H9 (cell line): ENCODE measurements at regions not wholly inside any gene's neighbourhood (a gene's known extent, or its start where the extent isn't known, plus 50 kb on each side); places are given as distances from the start of the nearest gene placed in this dataset.

Experiments
- DNase-seq: peaks from one replicate; pipeline ENCODE4 v3.0.0-alpha.2; 2017
- H2AFZ ChIP-seq: one replicate; pipeline ENCODE4 v1.6.1; 2013; ENCODE audit warnings: mild to moderate bottlenecking, low read length, control low read depth, moderate library complexity
- H2AK5ac ChIP-seq: 2 replicates; pipeline ENCODE4 v1.6.1; 2013; ENCODE audit warnings: low read length, control low read depth, mixed read lengths; ENCODE audit not compliant: insufficient read length
- H2BK120ac ChIP-seq: one replicate; pipeline ENCODE4 v1.6.1; 2013; ENCODE audit warnings: low read depth, mild to moderate bottlenecking, low read length, control low read depth, inconsistent platforms; ENCODE audit not compliant: poor library complexity, severe bottlenecking
- H2BK12ac ChIP-seq: 2 replicates; pipeline ENCODE4 v1.6.1; 2013; ENCODE audit warnings: low read length, control low read depth, mixed read lengths, low read depth; ENCODE audit not compliant: insufficient read length
- H2BK15ac ChIP-seq: 2 replicates; pipeline ENCODE4 v1.6.1; 2013; ENCODE audit warnings: low read depth, low read length, control low read depth
- H2BK20ac ChIP-seq: one replicate; pipeline ENCODE4 v1.6.1; 2013; ENCODE audit warnings: low read depth, mild to moderate bottlenecking, low read length, control low read depth, inconsistent platforms; ENCODE audit not compliant: poor library complexity, severe bottlenecking
- H2BK5ac ChIP-seq: 2 replicates; pipeline ENCODE4 v1.6.1; 2013; ENCODE audit warnings: low read length, control low read depth, mixed read lengths; ENCODE audit not compliant: insufficient read length
- H3K14ac ChIP-seq: 2 replicates; pipeline ENCODE4 v1.6.1; 2013; ENCODE audit warnings: low read length, control low read depth; ENCODE audit not compliant: insufficient read depth
- H3K18ac ChIP-seq: 2 replicates; pipeline ENCODE4 v1.6.1; 2013; ENCODE audit warnings: low read depth, mild to moderate bottlenecking, mixed read lengths, low read length, control low read depth; ENCODE audit not compliant: insufficient read length
- H3K23ac ChIP-seq: 2 replicates; pipeline ENCODE4 v1.6.1; 2013; ENCODE audit warnings: low read length, control low read depth, mixed read lengths, low read depth; ENCODE audit not compliant: insufficient read length
- H3K23me2 ChIP-seq: 2 replicates; pipeline ENCODE4 v1.6.1; 2013; ENCODE audit warnings: low read depth, mild to moderate bottlenecking, mixed read lengths, low read length, control low read depth; ENCODE audit not compliant: insufficient read length, poor library complexity, severe bottlenecking
- H3K27ac ChIP-seq: 2 replicates; pipeline ENCODE4 v1.5.1; 2013; ENCODE audit warnings: low read length, control low read depth, mixed read lengths, low read depth; ENCODE audit not compliant: insufficient read length
- H3K27me3 ChIP-seq: 2 replicates; pipeline ENCODE4 v1.6.1; 2013; ENCODE audit warnings: low read length, control low read depth, inconsistent platforms; ENCODE audit not compliant: insufficient read depth
- H3K4ac ChIP-seq: 2 replicates; pipeline ENCODE4 v1.6.1; 2013; ENCODE audit warnings: low read depth, mild to moderate bottlenecking, control low read depth, inconsistent platforms, low read length, moderate library complexity
- H3K4me1 ChIP-seq: 2 replicates; pipeline ENCODE4 v1.6.1; 2013; ENCODE audit warnings: low read length, control low read depth, inconsistent platforms; ENCODE audit not compliant: insufficient read depth
- H3K4me2 ChIP-seq: 2 replicates; pipeline ENCODE4 v1.6.1; 2013; ENCODE audit warnings: low read length, control low read depth, mixed read lengths; ENCODE audit not compliant: insufficient read length, insufficient read depth
- H3K56ac ChIP-seq: 2 replicates; pipeline ENCODE4 v1.6.1; 2013; ENCODE audit warnings: low read depth, mild to moderate bottlenecking, mixed read lengths, low read length, control low read depth; ENCODE audit not compliant: insufficient read length
- H3K79me1 ChIP-seq: 2 replicates; pipeline ENCODE4 v1.6.1; 2013; ENCODE audit warnings: low read depth, mild to moderate bottlenecking, moderate library complexity, low read length, control low read depth, inconsistent platforms; ENCODE audit not compliant: insufficient read depth, poor library complexity, severe bottlenecking
- H3K79me2 ChIP-seq: 2 replicates; pipeline ENCODE4 v1.6.1; 2013; ENCODE audit warnings: low read length, control low read depth, inconsistent platforms; ENCODE audit not compliant: insufficient read depth
- H3K9ac ChIP-seq: 2 replicates; pipeline ENCODE4 v1.6.1; 2013; ENCODE audit warnings: low read length, control low read depth, mixed read lengths; ENCODE audit not compliant: insufficient read length; ENCODE audit errors: extremely low read depth
- H3K9me3 ChIP-seq: one replicate; pipeline ENCODE4 v1.6.1; 2013; ENCODE audit warnings: low read depth, low read length, inconsistent platforms; ENCODE audit not compliant: control insufficient read depth
- H3T11ph ChIP-seq: one replicate; pipeline ENCODE4 v1.6.1; 2013; ENCODE audit warnings: mild to moderate bottlenecking, low read length, control low read depth, inconsistent platforms
- H4K20me1 ChIP-seq: one replicate; pipeline ENCODE4 v1.6.1; 2013; ENCODE audit not compliant: control insufficient read depth, insufficient read length, insufficient read depth
- H4K5ac ChIP-seq: 2 replicates; pipeline ENCODE4 v1.6.1; 2013; ENCODE audit warnings: low read depth, mild to moderate bottlenecking, mixed read lengths, low read length, control low read depth; ENCODE audit not compliant: insufficient read length
- H4K8ac ChIP-seq: replicated peaks from 2 replicates; pipeline ENCODE4 v1.6.1; 2013; ENCODE audit warnings: low read length, control low read depth, mixed read lengths, low read depth; ENCODE audit not compliant: insufficient read length
- H4K91ac ChIP-seq: 2 replicates; pipeline ENCODE4 v1.6.1; 2013; ENCODE audit warnings: low read depth, mild to moderate bottlenecking, moderate library complexity, mixed read lengths, low read length, control low read depth; ENCODE audit not compliant: insufficient read length
- H3K27ac Mint-ChIP-seq, 3 experiments: 2 replicates in 2 of 3; 3 replicates in 1 of 3; pipeline ENCODE4 v1.8.0; 2020 to 2021; ENCODE audit warnings: mixed read lengths in 3 of 3, mild to moderate bottlenecking in 1 of 3, moderate library complexity in 1 of 3
- H3K27me3 Mint-ChIP-seq: 2 replicates; pipeline ENCODE4 v1.8.0; 2021; ENCODE audit warnings: low read depth, mild to moderate bottlenecking, moderate library complexity, mixed read lengths
- H3K36me3 Mint-ChIP-seq, 3 experiments: 2 replicates in 2 of 3; 3 replicates in 1 of 3; pipeline ENCODE4 v1.8.0; 2020 to 2021; ENCODE audit warnings: low read depth in 3 of 3, mixed read lengths in 3 of 3; ENCODE audit not compliant: insufficient read depth in 1 of 3
- H3K4me1 Mint-ChIP-seq, 2 experiments: 2 replicates each; pipeline ENCODE4 v1.8.0; 2020; ENCODE audit warnings: mixed read lengths in 2 of 2
- H3K4me3 Mint-ChIP-seq, 2 experiments: 2 replicates in 1 of 2; 3 replicates in 1 of 2; pipeline ENCODE4 v1.8.0; 2020 to 2021; ENCODE audit warnings: mild to moderate bottlenecking in 2 of 2, mixed read lengths in 2 of 2, moderate library complexity in 1 of 2
- H3K9me3 Mint-ChIP-seq, 2 experiments: 2 replicates in 1 of 2; 3 replicates in 1 of 2; pipeline ENCODE4 v1.8.0; 2020; ENCODE audit warnings: mild to moderate bottlenecking in 2 of 2, mixed read lengths in 2 of 2, moderate library complexity in 1 of 2
- WGBS: extraction: QIAGEN DNeasy Blood & Tissue Kit; methylation state at CpG from one replicate; pipeline ENCODE4 v1.1.7; 2013; ENCODE audit warnings: missing lambda C conversion rate, low lambda C conversion rate, mixed read lengths; ENCODE audit not compliant: insufficient read length; ENCODE audit errors: extremely low coverage; 5-methylcytosine and 5-hydroxymethylcytosine counted together
- TF ChIP-seq, protein P1 (sequence below): fragments of 200-600 bp; sonication (generic); conservative IDR thresholded peaks from 3 replicates; pipeline ENCODE4 v1.8.0; 2021; ENCODE audit warnings: antibody characterized with exemption, mild to moderate bottlenecking

DNA sequence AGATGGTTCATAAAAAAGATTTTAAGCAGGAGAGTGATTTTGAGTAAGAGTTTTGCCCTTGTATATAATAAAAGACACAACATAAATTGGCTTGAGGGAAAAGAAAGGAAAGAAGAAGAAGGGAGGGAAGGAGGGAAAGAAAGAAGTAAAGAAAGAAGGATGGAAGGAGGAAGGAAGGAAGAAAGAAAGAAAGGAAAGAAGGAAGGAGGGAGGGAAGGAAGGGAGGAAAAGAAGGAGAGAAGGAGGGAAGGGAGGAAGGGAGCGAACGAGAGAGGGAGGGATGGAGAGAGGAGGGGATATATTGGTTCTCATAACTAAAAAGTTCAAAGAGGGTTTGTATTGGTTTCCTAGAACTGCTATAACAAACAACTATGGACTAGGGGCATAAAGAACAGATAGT is 62.2 kb upstream of the PAX7 start:
- H2BK20ac ChIP-seq = no peak overlapping the region
- Mint-ChIP-seq H3K4me1 (peaks cover 13 to 34% of the 10 kb centered on the region in 2 experiments), H3K27me3 (peaks cover 46% of the 10 kb centered on the region), H3K9me3 (no peaks in the 10 kb centered on the region; a peak in 1 of 5 replicates), H3K36me3 (peaks cover 0 to 2% (median 0%) of the 10 kb centered on the region in 3 experiments; a peak in 1 of 7 replicates), H3K27ac (no peak overlapping the region; a peak in 1 of 7 replicates), H3K4me3 (no peak overlapping the region)
- no peak overlapping the region for H3K27ac ChIP-seq
- H3K4me2 ChIP-seq = no peak overlapping the region
- WGBS = 88% methylated on average over 2 of the region's 2 CpGs
- no peak overlapping the region for H4K5ac ChIP-seq
- H3T11ph ChIP-seq = no peak overlapping the region
- no peak overlapping the region for H3K9ac ChIP-seq
- H3K23me2 ChIP-seq = no peaks in the 10 kb centered on the region
- H2BK5ac ChIP-seq = no peak overlapping the region
- no peak overlapping the region for H3K4ac ChIP-seq
- H3K56ac ChIP-seq = no peak overlapping the region
- no peaks in the 10 kb centered on the region for H3K4me1 ChIP-seq
- no peak overlapping the region for H2BK15ac ChIP-seq
- H2AK5ac ChIP-seq = no peak overlapping the region
- no peak overlapping the region for H3K14ac ChIP-seq
- H3K23ac ChIP-seq = no peak overlapping the region
- H4K20me1 ChIP-seq = no peaks in the 10 kb centered on the region
- no peak overlapping the region for H2AFZ ChIP-seq
- no peaks in the 10 kb centered on the region for H3K9me3 ChIP-seq
- H2BK12ac ChIP-seq = no peak overlapping the region
- H3K18ac ChIP-seq = no peak overlapping the region
- DNase-seq = no peak
- no peak overlapping the region for H4K8ac ChIP-seq
- TF ChIP-seq, protein P1, sequence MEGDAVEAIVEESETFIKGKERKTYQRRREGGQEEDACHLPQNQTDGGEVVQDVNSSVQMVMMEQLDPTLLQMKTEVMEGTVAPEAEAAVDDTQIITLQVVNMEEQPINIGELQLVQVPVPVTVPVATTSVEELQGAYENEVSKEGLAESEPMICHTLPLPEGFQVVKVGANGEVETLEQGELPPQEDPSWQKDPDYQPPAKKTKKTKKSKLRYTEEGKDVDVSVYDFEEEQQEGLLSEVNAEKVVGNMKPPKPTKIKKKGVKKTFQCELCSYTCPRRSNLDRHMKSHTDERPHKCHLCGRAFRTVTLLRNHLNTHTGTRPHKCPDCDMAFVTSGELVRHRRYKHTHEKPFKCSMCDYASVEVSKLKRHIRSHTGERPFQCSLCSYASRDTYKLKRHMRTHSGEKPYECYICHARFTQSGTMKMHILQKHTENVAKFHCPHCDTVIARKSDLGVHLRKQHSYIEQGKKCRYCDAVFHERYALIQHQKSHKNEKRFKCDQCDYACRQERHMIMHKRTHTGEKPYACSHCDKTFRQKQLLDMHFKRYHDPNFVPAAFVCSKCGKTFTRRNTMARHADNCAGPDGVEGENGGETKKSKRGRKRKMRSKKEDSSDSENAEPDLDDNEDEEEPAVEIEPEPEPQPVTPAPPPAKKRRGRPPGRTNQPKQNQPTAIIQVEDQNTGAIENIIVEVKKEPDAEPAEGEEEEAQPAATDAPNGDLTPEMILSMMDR = no peak
- no peaks in the 10 kb centered on the region for H3K79me2 ChIP-seq
- H3K27me3 ChIP-seq = no peaks in the 10 kb centered on the region
- no peak overlapping the region for H4K91ac ChIP-seq
- no peak overlapping the region for H2BK120ac ChIP-seq
- no peaks in the 10 kb centered on the region for H3K79me1 ChIP-seq
